Fibroblast of pulmonary artery (primary cell): ENCODE measurements at regions not wholly inside any gene's neighbourhood (a gene's known extent, or its start where the extent isn't known, plus 50 kb on each side); places are given as distances from the start of the nearest gene placed in this dataset.

Experiments used
- DNase-seq: peaks from one replicate; pipeline ENCODE4 v3.0.0-alpha.2; 2010; ENCODE audit warnings: low read depth
- H3K4me3 ChIP-seq: replicated peaks from 2 replicates; pipeline ENCODE4 v1.5.1; 2011; ENCODE audit warnings: low read depth, mild to moderate bottlenecking, control low read depth, low read length, moderate library complexity
- CTCF ChIP-seq: IDR thresholded peaks from 2 replicates; pipeline ENCODE4 v1.5.1; 2011; ENCODE audit warnings: mild to moderate bottlenecking, control low read depth, low read length, inconsistent platforms; ENCODE audit errors: missing control alignments

GRCh38 chr6:122323361-122323760 is 76.1 kb upstream of the HSF2 start:
- peak overlapping the region; percentile 59 for H3K4me3 ChIP-seq
- DNase-seq = no peak
- TF ChIP-seq CTCF = no peak

GRCh38 chr6:122330315-122330714 is 69.1 kb upstream of the HSF2 start:
- no peak for DNase-seq
- no peak overlapping the region for H3K4me3 ChIP-seq
- no peak for TF ChIP-seq CTCF

- no peak overlapping the region for H3K4me3 ChIP-seq
- no peak for TF ChIP-seq CTCF
- DNase-seq = no peak
Observed at GRCh38 chr6:122337645-122338044, 61.8 kb upstream of the HSF2 start.

GRCh38 chr6:122339661-122340060 is 59.8 kb upstream of the HSF2 start:
- H3K4me3 ChIP-seq = no peak overlapping the region
- TF ChIP-seq CTCF = no peak
- DNase-seq = no peak

- no peak for TF ChIP-seq CTCF
- no peak for DNase-seq
- no peak overlapping the region for H3K4me3 ChIP-seq
Observed at GRCh38 chr6:122347280-122347679, 52.2 kb upstream of the HSF2 start.

- H3K4me3 ChIP-seq = no peak overlapping the region
- no peak for TF ChIP-seq CTCF
- no peak for DNase-seq
Observed at GRCh38 chr6:122347751-122348150, 51.7 kb upstream of the HSF2 start.
